PC-3 (cell line): ENCODE measurements at regions not wholly inside any gene's neighbourhood (a gene's known extent, or its start where the extent isn't known, plus 50 kb on each side); places are given as distances from the start of the nearest gene placed in this dataset.

Experiments
- ATAC-seq: fragments of 200-7000 bp; cut with Tn5 transposase; 2 replicates; pipeline ENCODE4 v1.9.1; 2020; ENCODE audit warnings: mild to moderate bottlenecking, moderate library complexity
- BruUV-seq: library from RNA; stranded (reverse); fragments of 400-500 nt; replicated peaks from 2 replicates; lab custom pipeline; 2021; lab: Mats Ljungman, UMichigan
- CTCF ChIA-PET: fragments of 300-600 bp; sonication (Branson Sonifier 250); formaldehyde crosslinking; loops from one replicate; lab custom pipeline; 2022; ENCODE audit warnings: antibody characterized with exemption; lab: Charles Lee
- POLR2A ChIA-PET: fragments of 300-600 bp; sonication (Branson Sonifier 250); formaldehyde crosslinking; loops from one replicate; lab custom pipeline; 2022; ENCODE audit warnings: antibody characterized with exemption; ENCODE audit not compliant: unreplicated experiment; lab: Charles Lee
- DNase-seq: peaks from one replicate; pipeline ENCODE4 v3.0.0-alpha.2; 2015
- H2AFZ ChIP-seq: fragments of 300-600 bp; sonication (generic); 2 replicates; pipeline ENCODE4 v1.6.0; 2016; ENCODE audit warnings: antibody characterized with exemption, low read length
- H3F3A ChIP-seq: fragments of 300-600 bp; sonication (generic); one replicate; pipeline ENCODE4 v1.6.0; 2017; ENCODE audit warnings: antibody characterized with exemption, low read length, control low read depth, mild to moderate bottlenecking; ENCODE audit not compliant: unreplicated experiment
- H3K27ac ChIP-seq: fragments of 300-600 bp; sonication (generic); 2 replicates; pipeline ENCODE4 v1.5.1; 2016; ENCODE audit warnings: mild to moderate bottlenecking, low read length
- H3K27me3 ChIP-seq: fragments of 300-600 bp; sonication (generic); 2 replicates; pipeline ENCODE4 v1.6.1; 2016; ENCODE audit warnings: low read length, mixed read lengths
- H3K36me3 ChIP-seq: fragments of 300-600 bp; sonication (generic); 2 replicates; pipeline ENCODE4 v1.6.1; 2016; ENCODE audit warnings: low read depth, mixed run types, low read length, mixed read lengths
- H3K4me1 ChIP-seq: fragments of 300-600 bp; sonication (generic); 2 replicates; pipeline ENCODE4 v1.5.1; 2016; ENCODE audit warnings: low read length; ENCODE audit not compliant: insufficient read depth
- H3K4me2 ChIP-seq: fragments of 300-600 bp; sonication (generic); 2 replicates; pipeline ENCODE4 v1.6.0; 2016; ENCODE audit warnings: low read length
- H3K4me3 ChIP-seq: fragments of 300-600 bp; sonication (generic); 2 replicates; pipeline ENCODE4 v1.5.1; 2016; ENCODE audit warnings: mild to moderate bottlenecking, low read length, mixed read lengths
- H3K79me2 ChIP-seq: fragments of 300-600 bp; sonication (generic); 2 replicates; pipeline ENCODE4 v1.6.1; 2017; ENCODE audit warnings: low read length, mixed read lengths
- H3K9ac ChIP-seq: fragments of 300-600 bp; sonication (generic); 2 replicates; pipeline ENCODE4 v1.6.0; 2016; ENCODE audit warnings: mild to moderate bottlenecking, low read length
- H3K9me2 ChIP-seq: fragments of 300-600 bp; sonication (generic); replicated peaks from 2 replicates; pipeline ENCODE4 v1.6.1; 2016; ENCODE audit warnings: mixed run types, low read length, mixed read lengths
- H3K9me3 ChIP-seq: fragments of 300-600 bp; sonication (generic); 2 replicates; pipeline ENCODE4 v1.6.1; 2016; ENCODE audit warnings: low read length, mixed read lengths
- H4K20me1 ChIP-seq: fragments of 300-600 bp; sonication (generic); 2 replicates; pipeline ENCODE4 v1.6.1; 2016; ENCODE audit warnings: low read length, mixed read lengths
- EZH2 ChIP-seq: fragments of 300-600 bp; sonication (generic); IDR thresholded peaks from one replicate; pipeline ENCODE4 v1.6.1; 2017; ENCODE audit warnings: antibody characterized with exemption, mild to moderate bottlenecking, low read length; ENCODE audit not compliant: unreplicated experiment
- EZH2phosphoT487 ChIP-seq: fragments of 300-600 bp; sonication (generic); IDR thresholded peaks from 2 replicates; pipeline ENCODE4 v1.6.1; 2018; ENCODE audit warnings: mild to moderate bottlenecking, antibody characterized with exemption, low read length, borderline replicate concordance
- intact Hi-C: fragments of 100-400 bp; cut with micrococcal nuclease; formaldehyde crosslinking; loops from 2 replicates; pipeline ENCODE4 v1.9.0; 2023
- TF ChIP-seq, protein P1 (sequence below): fragments of 300-600 bp; sonication (generic); conservative IDR thresholded peaks from 2 replicates; pipeline ENCODE4 v1.5.1; 2017; ENCODE audit warnings: antibody characterized with exemption, low read depth, mild to moderate bottlenecking, low read length

DNA sequence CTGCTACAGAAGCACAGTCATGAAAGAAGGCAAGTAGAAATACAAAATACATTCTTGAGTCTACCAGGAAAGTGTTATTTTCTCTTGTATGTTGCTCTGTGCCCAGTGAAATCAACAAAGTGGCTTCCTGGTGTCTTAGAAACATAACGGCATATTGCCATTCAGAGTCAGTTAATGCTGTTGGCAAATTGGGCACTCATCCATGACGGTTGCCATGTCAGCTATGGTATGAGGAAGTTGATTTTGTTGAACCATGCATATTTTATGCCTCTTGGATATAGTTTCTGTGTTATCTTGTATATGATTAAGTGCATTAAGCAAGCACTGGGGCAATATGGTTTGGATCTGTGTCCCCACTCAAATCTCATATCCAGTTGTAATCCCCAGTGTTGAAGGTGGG, 153.1 kb upstream of the CXADR start:
- Histone ChIP-seq H3K4me2 (no peak overlapping the region), H4K20me1 (no peaks in the 10 kb centered on the region), H3K4me3 (no peak overlapping the region), H3F3A (no peaks in the 10 kb centered on the region), H3K79me2 (no peaks in the 10 kb centered on the region), H3K9me2 (no peaks in the 10 kb centered on the region), H3K9ac (no peak overlapping the region), H3K27me3 (0 out of 2 replicates have a peak, but pooled peaks cover 3% of the 10 kb centered on the region), H3K4me1 (no peaks in the 10 kb centered on the region), H3K36me3 (no peaks in the 10 kb centered on the region), H3K27ac (no peak overlapping the region), H2AFZ (no peak overlapping the region), H3K9me3 (0 out of 2 replicates have a peak, but pooled peaks cover 6% of the 10 kb centered on the region)
- CTCF ChIA-PET = no interaction called here
- TF ChIP-seq, protein P1, sequence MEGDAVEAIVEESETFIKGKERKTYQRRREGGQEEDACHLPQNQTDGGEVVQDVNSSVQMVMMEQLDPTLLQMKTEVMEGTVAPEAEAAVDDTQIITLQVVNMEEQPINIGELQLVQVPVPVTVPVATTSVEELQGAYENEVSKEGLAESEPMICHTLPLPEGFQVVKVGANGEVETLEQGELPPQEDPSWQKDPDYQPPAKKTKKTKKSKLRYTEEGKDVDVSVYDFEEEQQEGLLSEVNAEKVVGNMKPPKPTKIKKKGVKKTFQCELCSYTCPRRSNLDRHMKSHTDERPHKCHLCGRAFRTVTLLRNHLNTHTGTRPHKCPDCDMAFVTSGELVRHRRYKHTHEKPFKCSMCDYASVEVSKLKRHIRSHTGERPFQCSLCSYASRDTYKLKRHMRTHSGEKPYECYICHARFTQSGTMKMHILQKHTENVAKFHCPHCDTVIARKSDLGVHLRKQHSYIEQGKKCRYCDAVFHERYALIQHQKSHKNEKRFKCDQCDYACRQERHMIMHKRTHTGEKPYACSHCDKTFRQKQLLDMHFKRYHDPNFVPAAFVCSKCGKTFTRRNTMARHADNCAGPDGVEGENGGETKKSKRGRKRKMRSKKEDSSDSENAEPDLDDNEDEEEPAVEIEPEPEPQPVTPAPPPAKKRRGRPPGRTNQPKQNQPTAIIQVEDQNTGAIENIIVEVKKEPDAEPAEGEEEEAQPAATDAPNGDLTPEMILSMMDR = no peak
- TF ChIP-seq EZH2phosphoT487 (no peak), EZH2 (no peak)
- no peak for DNase-seq
- POLR2A ChIA-PET = no interaction called here
- BruUV-seq = no TSS peak
- no peak for ATAC-seq
- intact Hi-C loops = no loop called here

DNA sequence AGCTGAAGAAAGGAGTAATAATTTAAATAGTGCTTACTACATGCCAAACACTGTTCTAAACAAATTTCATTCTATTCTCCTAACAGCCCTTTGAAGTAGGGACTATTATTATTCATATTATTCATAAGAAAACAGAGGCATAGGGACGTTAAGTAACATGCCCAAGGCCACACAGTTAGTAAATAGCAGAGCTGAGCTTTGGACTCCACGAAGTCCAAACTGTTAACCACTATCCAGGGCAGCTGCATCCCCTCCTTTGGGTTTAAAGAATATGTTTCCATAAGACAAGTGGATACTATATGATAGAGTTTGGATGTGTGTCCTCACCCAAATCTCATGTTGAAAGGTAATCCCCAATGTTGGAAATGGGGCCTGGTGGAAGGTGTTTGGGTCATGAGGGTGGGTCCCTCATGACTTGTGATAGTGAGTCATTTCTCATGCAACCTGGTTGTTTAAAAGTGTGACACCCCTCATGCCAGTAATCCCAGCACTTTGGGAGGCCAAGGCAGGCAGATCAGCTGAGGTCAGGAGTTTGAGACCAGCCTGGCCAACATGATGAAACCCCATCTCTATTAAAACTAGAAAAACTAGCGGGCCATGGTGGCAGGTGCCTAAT, 144.0 kb upstream of the CXADR start:
- H3K4me1 ChIP-seq = no peaks in the 10 kb centered on the region
- intact Hi-C loops = no loop called here
- no TSS peak for BruUV-seq
- POLR2A ChIA-PET = no interaction called here
- CTCF ChIA-PET = no interaction called here
- H3K4me3 ChIP-seq = no peak overlapping the region
- no peaks in the 10 kb centered on the region for H3K79me2 ChIP-seq
- DNase-seq = no peak
- TF ChIP-seq, protein P1 = no peak
- TF ChIP-seq EZH2 = no peak
- TF ChIP-seq EZH2phosphoT487 = no peak
- no peak overlapping the region for H3K27ac ChIP-seq
- no peak overlapping the region for H3K9ac ChIP-seq
- no peak overlapping the region for H2AFZ ChIP-seq
- H3K9me2 ChIP-seq = no peaks in the 10 kb centered on the region
- H3K4me2 ChIP-seq = no peak overlapping the region
- H4K20me1 ChIP-seq = no peaks in the 10 kb centered on the region
- no peak for ATAC-seq
- no peaks in the 10 kb centered on the region for H3K27me3 ChIP-seq
- no peaks in the 10 kb centered on the region for H3K36me3 ChIP-seq
- H3F3A ChIP-seq = no peaks in the 10 kb centered on the region
- no peaks in the 10 kb centered on the region for H3K9me3 ChIP-seq

DNA sequence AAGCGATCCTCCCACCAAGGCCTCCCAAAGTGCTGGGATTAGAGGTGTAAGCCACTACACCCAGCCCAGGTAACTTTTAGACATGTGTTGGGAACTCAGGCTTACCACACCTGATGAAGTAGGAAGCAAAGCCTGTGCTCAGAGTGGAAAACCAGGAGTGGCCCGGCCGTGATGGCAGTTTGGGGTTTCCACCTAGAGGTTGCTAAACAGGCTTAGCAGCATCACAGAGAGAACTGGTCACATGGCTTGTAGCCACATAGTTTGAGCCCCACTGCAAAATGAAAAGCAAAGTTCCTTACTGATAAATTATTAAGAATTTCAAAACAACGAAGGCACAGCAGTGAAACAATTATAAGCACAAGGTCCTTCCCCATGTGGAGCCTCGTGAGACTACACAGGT, 142.6 kb upstream of the CXADR start:
- H3F3A ChIP-seq = no peaks in the 10 kb centered on the region
- DNase-seq (peak; percentile 52), ATAC-seq (no peak)
- no TSS peak for BruUV-seq
- no peaks in the 10 kb centered on the region for H3K79me2 ChIP-seq
- no peaks in the 10 kb centered on the region for H3K27me3 ChIP-seq
- ChIA-PET POLR2A (no interaction called here), CTCF (no interaction called here)
- no peak overlapping the region; the same call in 1 of the 2 replicates for H3K4me2 ChIP-seq
- H4K20me1 ChIP-seq = no peaks in the 10 kb centered on the region
- TF ChIP-seq EZH2phosphoT487 (no peak), EZH2 (no peak)
- TF ChIP-seq, protein P1 = no peak
- H3K9ac ChIP-seq = no peak overlapping the region
- H2AFZ ChIP-seq = no peak overlapping the region
- no peak overlapping the region for H3K27ac ChIP-seq
- H3K9me3 ChIP-seq = no peaks in the 10 kb centered on the region
- no peaks in the 10 kb centered on the region for H3K36me3 ChIP-seq
- intact Hi-C loops = no loop called here
- no peaks in the 10 kb centered on the region for H3K9me2 ChIP-seq
- H3K4me3 ChIP-seq = no peak overlapping the region
- no peaks in the 10 kb centered on the region for H3K4me1 ChIP-seq
